ENCODE measurements at regions not wholly inside any gene's neighbourhood (a gene's known extent, or its start where the extent isn't known, plus 50 kb on each side); places are given as distances from the start of the nearest gene placed in this dataset.

DNA sequence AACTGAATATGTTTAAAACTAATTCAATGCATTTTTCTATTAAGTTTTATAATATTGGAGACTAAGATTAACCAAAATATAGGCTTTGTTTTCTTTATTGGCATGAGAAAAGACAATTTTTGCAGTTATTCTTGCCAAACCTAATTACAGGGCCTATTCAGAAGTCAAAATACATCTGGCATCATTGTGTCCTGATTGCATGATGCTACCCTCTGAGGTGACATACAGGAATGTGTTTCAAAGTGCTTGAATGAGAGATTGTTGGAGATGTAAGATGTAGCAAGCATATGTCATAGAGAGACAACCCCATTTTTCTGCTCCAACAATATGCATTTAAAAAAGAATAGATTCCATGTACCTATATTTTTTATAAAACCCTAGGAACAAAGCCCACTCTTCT lies 1036.4 kb downstream of the PCDH18 start:
- Histone ChIP-seq H3K27me3 (no peaks in the 10 kb centered on the region), H3K36me3 (no peaks in the 10 kb centered on the region), H3K9me3 (no peaks in the 10 kb centered on the region), H3K27ac (no peak overlapping the region), H3K4me1 (no peaks in the 10 kb centered on the region), H3K4me3 (no peak overlapping the region)
- ATAC-seq (ENCODE audit: low FRiP score in 2 of 2) = no peak
- no peak for DNase-seq
- TF ChIP-seq POLR2A (IDR thresholded peaks at IDR 0.05) = no peak
- TF ChIP-seq POLR2AphosphoS5 (IDR thresholded peaks at IDR 0.05) = no peak
- no peak for TF ChIP-seq EP300 (IDR thresholded peaks at IDR 0.05)
- TF ChIP-seq, protein P1, sequence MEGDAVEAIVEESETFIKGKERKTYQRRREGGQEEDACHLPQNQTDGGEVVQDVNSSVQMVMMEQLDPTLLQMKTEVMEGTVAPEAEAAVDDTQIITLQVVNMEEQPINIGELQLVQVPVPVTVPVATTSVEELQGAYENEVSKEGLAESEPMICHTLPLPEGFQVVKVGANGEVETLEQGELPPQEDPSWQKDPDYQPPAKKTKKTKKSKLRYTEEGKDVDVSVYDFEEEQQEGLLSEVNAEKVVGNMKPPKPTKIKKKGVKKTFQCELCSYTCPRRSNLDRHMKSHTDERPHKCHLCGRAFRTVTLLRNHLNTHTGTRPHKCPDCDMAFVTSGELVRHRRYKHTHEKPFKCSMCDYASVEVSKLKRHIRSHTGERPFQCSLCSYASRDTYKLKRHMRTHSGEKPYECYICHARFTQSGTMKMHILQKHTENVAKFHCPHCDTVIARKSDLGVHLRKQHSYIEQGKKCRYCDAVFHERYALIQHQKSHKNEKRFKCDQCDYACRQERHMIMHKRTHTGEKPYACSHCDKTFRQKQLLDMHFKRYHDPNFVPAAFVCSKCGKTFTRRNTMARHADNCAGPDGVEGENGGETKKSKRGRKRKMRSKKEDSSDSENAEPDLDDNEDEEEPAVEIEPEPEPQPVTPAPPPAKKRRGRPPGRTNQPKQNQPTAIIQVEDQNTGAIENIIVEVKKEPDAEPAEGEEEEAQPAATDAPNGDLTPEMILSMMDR (IDR thresholded peaks at IDR 0.05) = no peak

DNA sequence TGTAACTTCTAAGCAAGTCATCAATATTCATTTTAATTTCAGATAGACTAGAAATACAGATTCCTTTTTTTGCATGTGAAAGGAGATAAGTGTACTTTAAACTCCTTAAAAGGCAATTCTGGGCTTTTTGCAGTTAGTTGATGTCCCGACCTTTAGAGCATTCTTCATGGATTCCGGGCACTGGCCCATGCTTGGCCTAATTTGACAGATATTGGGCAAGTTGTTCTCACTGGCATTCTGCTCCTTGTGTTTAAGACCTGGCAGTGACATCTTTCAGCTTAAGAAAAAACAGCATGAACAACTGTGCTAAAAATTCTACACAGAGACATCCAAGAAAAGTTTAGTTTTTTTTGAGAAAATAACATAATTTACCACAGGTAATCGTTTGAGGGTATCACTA lies 1037.2 kb downstream of the PCDH18 start:
- 66 to 77% methylated on average over 3 of the region's 3 CpGs for WGBS, 2 donors
- no peak for ATAC-seq (ENCODE audit: low FRiP score in 2 of 2)
- Histone ChIP-seq H3K4me3 (no peak overlapping the region), H3K4me1 (no peaks in the 10 kb centered on the region), H3K36me3 (no peaks in the 10 kb centered on the region), H3K27me3 (no peaks in the 10 kb centered on the region), H3K27ac (no peak overlapping the region), H3K9me3 (no peaks in the 10 kb centered on the region)
- no peak for TF ChIP-seq POLR2A (IDR thresholded peaks at IDR 0.05)
- TF ChIP-seq, protein P1 (IDR thresholded peaks at IDR 0.05) = no peak
- no peak for TF ChIP-seq EP300 (IDR thresholded peaks at IDR 0.05)
- TF ChIP-seq POLR2AphosphoS5 (IDR thresholded peaks at IDR 0.05) = no peak
- no peak for DNase-seq

DNA sequence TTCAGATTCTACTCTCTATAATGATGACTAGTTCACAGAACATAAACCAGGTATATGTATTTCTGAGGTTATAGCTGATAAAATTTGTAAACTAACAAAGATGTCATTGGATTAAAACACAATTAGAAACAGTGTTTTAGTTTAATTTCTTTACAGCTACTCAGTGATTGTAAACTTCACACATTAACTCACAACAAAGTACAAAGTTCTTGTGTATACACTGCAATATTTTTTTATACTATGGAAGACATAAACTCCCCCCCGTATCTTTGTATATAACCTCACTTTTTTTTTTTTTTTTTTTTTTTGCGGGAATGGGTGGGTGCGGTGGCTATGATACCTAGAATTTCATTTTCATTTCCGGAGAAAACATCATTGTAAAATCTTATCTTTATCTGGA lies 1043.2 kb downstream of the PCDH18 start:
- ATAC-seq (ENCODE audit: low FRiP score in 2 of 2) (no peak), DNase-seq (no peak)
- WGBS, 2 donors = 68 to 71% methylated on average over 4 of the region's 4 CpGs
- no peak overlapping the region for H3K4me3 ChIP-seq
- no peak overlapping the region for H3K27ac ChIP-seq
- TF ChIP-seq POLR2A (IDR thresholded peaks at IDR 0.05) (no peak), POLR2AphosphoS5 (IDR thresholded peaks at IDR 0.05) (no peak), EP300 (IDR thresholded peaks at IDR 0.05) (no peak)
- TF ChIP-seq, protein P1 (IDR thresholded peaks at IDR 0.05) = no peak
- no peaks in the 10 kb centered on the region for H3K4me1 ChIP-seq
- H3K27me3 ChIP-seq = no peaks in the 10 kb centered on the region
- H3K36me3 ChIP-seq = no peaks in the 10 kb centered on the region
- no peaks in the 10 kb centered on the region for H3K9me3 ChIP-seq

DNA sequence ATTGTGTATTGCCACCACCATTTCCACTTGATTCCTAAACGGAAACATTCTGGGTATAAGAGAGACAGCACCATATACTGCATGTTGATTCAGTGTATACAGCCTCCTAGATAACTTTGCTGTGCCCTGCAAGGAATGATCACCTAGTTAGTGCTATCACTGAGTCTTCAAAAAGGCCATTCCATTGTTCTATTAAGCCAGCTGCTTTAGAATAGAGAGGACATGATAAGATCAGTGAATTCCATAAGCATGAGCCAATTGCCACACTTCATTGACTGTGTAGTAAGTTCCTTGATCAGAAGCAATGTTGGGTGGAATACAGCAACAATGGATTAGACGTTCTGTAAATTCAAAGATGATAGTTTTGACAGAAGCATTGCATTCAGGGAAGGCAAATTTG lies 1047.3 kb downstream of the PCDH18 start:
- H3K36me3 ChIP-seq = no peaks in the 10 kb centered on the region
- TF ChIP-seq POLR2AphosphoS5 (IDR thresholded peaks at IDR 0.05) = no peak
- TF ChIP-seq, protein P1 (IDR thresholded peaks at IDR 0.05) = no peak
- no peak for TF ChIP-seq EP300 (IDR thresholded peaks at IDR 0.05)
- no peak for TF ChIP-seq POLR2A (IDR thresholded peaks at IDR 0.05)
- H3K4me3 ChIP-seq = no peak overlapping the region
- H3K4me1 ChIP-seq = no peaks in the 10 kb centered on the region
- no peaks in the 10 kb centered on the region for H3K27me3 ChIP-seq
- H3K27ac ChIP-seq = no peak overlapping the region
- ATAC-seq (ENCODE audit: low FRiP score in 2 of 2) (no peak), DNase-seq (no peak)
- WGBS, 2 donors = 57 to 72% methylated on average over 2 of the region's 2 CpGs
- no peaks in the 10 kb centered on the region for H3K9me3 ChIP-seq

DNA sequence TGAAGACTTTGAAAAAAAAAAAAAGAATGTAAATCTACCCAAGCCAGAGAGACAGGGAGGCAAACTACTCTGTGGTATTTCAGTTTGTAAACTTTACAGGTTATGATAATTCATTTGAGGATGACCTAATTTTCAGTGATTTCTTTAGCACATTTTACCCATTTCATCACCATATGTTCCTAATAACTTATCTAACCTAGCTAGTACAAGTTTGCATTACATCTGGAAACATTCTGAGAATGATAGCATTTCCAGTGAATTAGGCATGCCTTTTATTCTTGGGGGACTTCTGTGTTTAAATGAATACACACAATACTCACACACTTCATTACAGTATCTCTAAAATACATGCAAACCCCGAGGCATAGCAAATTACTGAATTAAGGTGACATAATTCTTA lies 1055.5 kb downstream of the PCDH18 start:
- TF ChIP-seq, protein P1 (IDR thresholded peaks at IDR 0.05) = no peak
- TF ChIP-seq EP300 (IDR thresholded peaks at IDR 0.05) = no peak
- no peak for TF ChIP-seq POLR2A (IDR thresholded peaks at IDR 0.05)
- WGBS, 2 donors = 81 to 82% methylated on average over 1 of the region's 1 CpG
- H3K9me3 ChIP-seq = no peaks in the 10 kb centered on the region
- no peaks in the 10 kb centered on the region for H3K27me3 ChIP-seq
- H3K4me1 ChIP-seq = no peaks in the 10 kb centered on the region
- no peak for ATAC-seq (ENCODE audit: low FRiP score in 2 of 2)
- no peak for DNase-seq
- H3K27ac ChIP-seq = no peak overlapping the region
- no peaks in the 10 kb centered on the region for H3K36me3 ChIP-seq
- no peak overlapping the region for H3K4me3 ChIP-seq
